ENCODE measurements at regions not wholly inside any gene's neighbourhood (a gene's known extent, or its start where the extent isn't known, plus 50 kb on each side); places are given as distances from the start of the nearest gene placed in this dataset.

DNA sequence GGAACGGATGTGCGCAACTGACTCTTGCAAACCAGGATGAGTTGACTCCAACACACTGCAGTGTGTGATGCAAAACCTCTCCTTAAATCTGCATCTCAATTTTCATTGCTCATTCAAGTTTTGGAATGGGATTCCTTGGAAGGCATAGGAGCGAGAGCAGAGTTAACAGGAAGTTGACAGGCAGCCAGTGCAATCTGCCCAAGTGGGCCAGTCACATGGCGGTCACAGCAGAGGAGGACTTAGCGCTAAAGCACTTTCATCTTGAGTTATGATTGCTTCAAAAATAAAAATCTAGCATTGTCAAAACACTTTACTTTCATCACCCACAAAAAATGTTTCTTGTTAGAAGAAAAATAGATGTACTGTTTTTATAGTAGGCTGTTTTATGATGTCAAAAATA, 439.0 kb downstream of the FBXO15 start:
- no peak for TF ChIP-seq CTCF (conservative IDR thresholded peaks at IDR 0.05; ENCODE audit: low read depth in 2 of 2)
- TF ChIP-seq EZH2 (IDR thresholded peaks at IDR 0.05; ENCODE audit: low read depth, unreplicated experiment) = no peak
- no peak for TF ChIP-seq EZH2phosphoT487 (IDR thresholded peaks at IDR 0.05; ENCODE audit: unreplicated experiment)
- no peak for TF ChIP-seq POLR2AphosphoS5 (IDR thresholded peaks at IDR 0.05; ENCODE audit: low read depth)

Data from GM23338 (cell line).